ENCODE measurements at regions not wholly inside any gene's neighbourhood (a gene's known extent, or its start where the extent isn't known, plus 50 kb on each side); places are given as distances from the start of the nearest gene placed in this dataset.

- peak; percentile 84 for DNase-seq (ENCODE audit: low spot score)
- no peaks in the 10 kb centered on the region for H3K27me3 Mint-ChIP-seq (ENCODE audit: low read depth)
- peak overlapping the region; percentile 72 for H3K27ac Mint-ChIP-seq
- H3K9me3 Mint-ChIP-seq, result no peaks in the 10 kb centered on the region
- H3K36me3 Mint-ChIP-seq (ENCODE audit: low read depth), result no peaks in the 10 kb centered on the region
- peaks cover 38% of the 10 kb centered on the region for H3K4me1 Mint-ChIP-seq (ENCODE audit: low read depth)
- peak overlapping the region; percentile 1 for H3K4me3 Mint-ChIP-seq
These were observed 103.2 kb upstream of the DUSP22 start for GRCh38 chr6:188821-189655.

- Mint-ChIP-seq H3K36me3 (ENCODE audit: low read depth) (no peaks in the 10 kb centered on the region), H3K27me3 (ENCODE audit: low read depth) (no peaks in the 10 kb centered on the region), H3K4me1 (ENCODE audit: low read depth) (peaks cover 40% of the 10 kb centered on the region), H3K27ac (peak overlapping the region; percentile 72), H3K9me3 (no peaks in the 10 kb centered on the region), H3K4me3 (peak overlapping the region; percentile 17)
- DNase-seq (ENCODE audit: low spot score), result no peak
These were observed 102.6 kb upstream of the DUSP22 start for GRCh38 chr6:189676-190075.

- Mint-ChIP-seq H3K27ac (peak overlapping the region; percentile 65), H3K9me3 (no peaks in the 10 kb centered on the region), H3K36me3 (ENCODE audit: low read depth) (no peaks in the 10 kb centered on the region), H3K27me3 (ENCODE audit: low read depth) (no peaks in the 10 kb centered on the region), H3K4me3 (peak overlapping the region; percentile 17), H3K4me1 (ENCODE audit: low read depth) (peaks cover 51% of the 10 kb centered on the region)
- DNase-seq (ENCODE audit: low spot score), result no peak
These were observed 101.5 kb upstream of the DUSP22 start for GRCh38 chr6:190596-191395.

- no peak for DNase-seq (ENCODE audit: low spot score)
- Mint-ChIP-seq H3K27ac (no peak overlapping the region), H3K36me3 (ENCODE audit: low read depth) (peaks cover 4% of the 10 kb centered on the region), H3K4me1 (ENCODE audit: low read depth) (peaks cover 60% of the 10 kb centered on the region), H3K9me3 (no peaks in the 10 kb centered on the region), H3K27me3 (ENCODE audit: low read depth) (peaks cover 3% of the 10 kb centered on the region), H3K4me3 (no peak overlapping the region)
These were observed 100.6 kb upstream of the DUSP22 start for GRCh38 chr6:191487-192312.

GRCh38 chr6:192313-192664 is 100.0 kb upstream of the DUSP22 start:
- peaks cover 60% of the 10 kb centered on the region for H3K4me1 Mint-ChIP-seq (ENCODE audit: low read depth)
- H3K4me3 Mint-ChIP-seq, result no peak overlapping the region
- H3K27ac Mint-ChIP-seq, result no peak overlapping the region
- peaks cover 3% of the 10 kb centered on the region for H3K27me3 Mint-ChIP-seq (ENCODE audit: low read depth)
- no peaks in the 10 kb centered on the region for H3K9me3 Mint-ChIP-seq
- H3K36me3 Mint-ChIP-seq (ENCODE audit: low read depth), result peaks cover 4% of the 10 kb centered on the region
- no peak for DNase-seq (ENCODE audit: low spot score)

GRCh38 chr6:193180-193579 is 99.1 kb upstream of the DUSP22 start:
- peak overlapping the region; percentile 89 for H3K27ac Mint-ChIP-seq
- no peak overlapping the region for H3K4me3 Mint-ChIP-seq
- peaks cover 3% of the 10 kb centered on the region for H3K27me3 Mint-ChIP-seq (ENCODE audit: low read depth)
- DNase-seq (ENCODE audit: low spot score), result no peak
- peaks cover 60% of the 10 kb centered on the region for H3K4me1 Mint-ChIP-seq (ENCODE audit: low read depth)
- H3K9me3 Mint-ChIP-seq, result no peaks in the 10 kb centered on the region
- peaks cover 4% of the 10 kb centered on the region for H3K36me3 Mint-ChIP-seq (ENCODE audit: low read depth)

GRCh38 chr6:193773-194310 is 98.4 kb upstream of the DUSP22 start:
- Mint-ChIP-seq H3K9me3 (no peaks in the 10 kb centered on the region), H3K4me1 (ENCODE audit: low read depth) (peaks cover 55% of the 10 kb centered on the region), H3K36me3 (ENCODE audit: low read depth) (peaks cover 4% of the 10 kb centered on the region), H3K4me3 (peak overlapping the region; percentile 35), H3K27me3 (ENCODE audit: low read depth) (peaks cover 3% of the 10 kb centered on the region), H3K27ac (peak overlapping the region; percentile 89)
- DNase-seq (ENCODE audit: low spot score), result peak; percentile 59

GRCh38 chr6:195861-196360 is 96.4 kb upstream of the DUSP22 start:
- Mint-ChIP-seq H3K27me3 (ENCODE audit: low read depth) (peaks cover 6% of the 10 kb centered on the region), H3K9me3 (no peaks in the 10 kb centered on the region), H3K4me3 (peak overlapping the region; percentile 8), H3K27ac (peak overlapping the region; percentile 10), H3K36me3 (ENCODE audit: low read depth) (peaks cover 4% of the 10 kb centered on the region), H3K4me1 (ENCODE audit: low read depth) (peaks cover 42% of the 10 kb centered on the region)
- peak; percentile 75 for DNase-seq (ENCODE audit: low spot score)

GRCh38 chr6:196543-196942 is 95.7 kb upstream of the DUSP22 start:
- H3K27me3 Mint-ChIP-seq (ENCODE audit: low read depth), result peaks cover 6% of the 10 kb centered on the region
- peaks cover 4% of the 10 kb centered on the region for H3K36me3 Mint-ChIP-seq (ENCODE audit: low read depth)
- no peak for DNase-seq (ENCODE audit: low spot score)
- peaks cover 43% of the 10 kb centered on the region for H3K4me1 Mint-ChIP-seq (ENCODE audit: low read depth)
- H3K27ac Mint-ChIP-seq, result peak overlapping the region; percentile 10
- no peak overlapping the region for H3K4me3 Mint-ChIP-seq
- H3K9me3 Mint-ChIP-seq, result no peaks in the 10 kb centered on the region

GRCh38 chr6:203661-204060 is 88.6 kb upstream of the DUSP22 start:
- no peak overlapping the region for H3K27ac Mint-ChIP-seq
- no peak overlapping the region for H3K4me3 Mint-ChIP-seq
- H3K4me1 Mint-ChIP-seq (ENCODE audit: low read depth), result peaks cover 11% of the 10 kb centered on the region
- no peaks in the 10 kb centered on the region for H3K9me3 Mint-ChIP-seq
- H3K36me3 Mint-ChIP-seq (ENCODE audit: low read depth), result no peaks in the 10 kb centered on the region
- peaks cover 12% of the 10 kb centered on the region for H3K27me3 Mint-ChIP-seq (ENCODE audit: low read depth)
- no peak for DNase-seq (ENCODE audit: low spot score)

- peaks cover 29% of the 10 kb centered on the region for H3K4me1 Mint-ChIP-seq (ENCODE audit: low read depth)
- H3K27ac Mint-ChIP-seq, result no peak overlapping the region
- no peak for DNase-seq (ENCODE audit: low spot score)
These were observed 86.0 kb upstream of the DUSP22 start for GRCh38 chr6:206264-206663.

GRCh38 chr6:208364-208763 is 83.9 kb upstream of the DUSP22 start:
- Mint-ChIP-seq H3K4me1 (ENCODE audit: low read depth) (peaks cover 25% of the 10 kb centered on the region), H3K27ac (no peak overlapping the region), H3K4me3 (no peak overlapping the region), H3K36me3 (ENCODE audit: low read depth) (peaks cover 3% of the 10 kb centered on the region), H3K27me3 (ENCODE audit: low read depth) (peaks cover 8% of the 10 kb centered on the region), H3K9me3 (peaks cover 3% of the 10 kb centered on the region)
- no peak for DNase-seq (ENCODE audit: low spot score)

More at GRCh38 chr6:206264-206663, 86.0 kb upstream of the DUSP22 start:
- no peak overlapping the region for H3K4me3 Mint-ChIP-seq
- H3K36me3 Mint-ChIP-seq (ENCODE audit: low read depth), result no peaks in the 10 kb centered on the region
- H3K9me3 Mint-ChIP-seq, result no peaks in the 10 kb centered on the region
- peaks cover 9% of the 10 kb centered on the region for H3K27me3 Mint-ChIP-seq (ENCODE audit: low read depth)

GRCh38 chr6:208938-209337 is 83.3 kb upstream of the DUSP22 start:
- peaks cover 26% of the 10 kb centered on the region for H3K4me1 Mint-ChIP-seq (ENCODE audit: low read depth)
- no peak overlapping the region for H3K27ac Mint-ChIP-seq
- H3K9me3 Mint-ChIP-seq, result peaks cover 9% of the 10 kb centered on the region
- H3K36me3 Mint-ChIP-seq (ENCODE audit: low read depth), result peaks cover 6% of the 10 kb centered on the region
- H3K27me3 Mint-ChIP-seq (ENCODE audit: low read depth), result peaks cover 4% of the 10 kb centered on the region
- DNase-seq (ENCODE audit: low spot score), result no peak
- no peak overlapping the region for H3K4me3 Mint-ChIP-seq
